Panc1 (cell line): ENCODE measurements at regions not wholly inside any gene's neighbourhood (a gene's known extent, or its start where the extent isn't known, plus 50 kb on each side); places are given as distances from the start of the nearest gene placed in this dataset.

Experiments
- CTCF ChIP-seq: fragments of 450-650 bp; IDR thresholded peaks from 2 replicates; pipeline ENCODE4 v1.5.1; 2017; ENCODE audit warnings: mild to moderate bottlenecking
- POLR2AphosphoS5 ChIP-seq: IDR thresholded peaks from 2 replicates; pipeline ENCODE4 v1.6.1; 2012; ENCODE audit warnings: mild to moderate bottlenecking, low read depth, low read length, moderate library complexity
- REST ChIP-seq, 2 experiments: IDR thresholded peaks; 2 replicates each; pipeline ENCODE4 v1.6.1; 2011 to 2012; ENCODE audit warnings: low read depth in 2 of 2, control low read depth in 1 of 2, low read length in 1 of 2, mild to moderate bottlenecking in 1 of 2, moderate library complexity in 1 of 2; ENCODE audit not compliant: insufficient read depth in 1 of 2
- SIN3A ChIP-seq: IDR thresholded peaks from 2 replicates; pipeline ENCODE4 v1.6.1; 2012; ENCODE audit warnings: low read depth, mild to moderate bottlenecking, low read length, moderate library complexity, borderline replicate concordance; ENCODE audit not compliant: insufficient read depth

GRCh38 chr15:95497634-95498033, 832.9 kb upstream of the NR2F2 start:
- TF ChIP-seq CTCF = no peak
- no peak for TF ChIP-seq SIN3A
- no peak for TF ChIP-seq POLR2AphosphoS5
- TF ChIP-seq REST (IDR thresholded peaks at IDR 0.05; ENCODE audit: insufficient read depth in 1 of 2, low read depth in 2 of 2, low read length in 1 of 2) = no peak
